ENCODE measurements at regions not wholly inside any gene's neighbourhood (a gene's known extent, or its start where the extent isn't known, plus 50 kb on each side); places are given as distances from the start of the nearest gene placed in this dataset.

GRCh38 chr1:60877376-60877775 is 205.0 kb upstream of the NFIA start (continued):
- no peak for TF ChIP-seq CHD7 (IDR thresholded peaks at IDR 0.05; ENCODE audit: insufficient replicate concordance, low read length)
- TF ChIP-seq TAF7 (optimal IDR thresholded peaks at IDR 0.05; ENCODE audit: borderline replicate concordance, low read depth, low read length), result no peak
- TF ChIP-seq CHD1 (IDR thresholded peaks at IDR 0.05; ENCODE audit: low read depth, low read length), result no peak
- TF ChIP-seq SRF (IDR thresholded peaks at IDR 0.05; ENCODE audit: low read depth, low read length), result no peak
- no peak for TF ChIP-seq SUZ12 (IDR thresholded peaks at IDR 0.05; ENCODE audit: low read length)
- no peak for TF ChIP-seq BCL11A (IDR thresholded peaks at IDR 0.05; ENCODE audit: low read depth in 2 of 2, low read length in 2 of 2)
